K562 (cell line): ENCODE measurements at regions not wholly inside any gene's neighbourhood (a gene's known extent, or its start where the extent isn't known, plus 50 kb on each side); places are given as distances from the start of the nearest gene placed in this dataset.

Source experiments
- CTCF ChIP-seq, 3 experiments: IDR thresholded peaks in 2 of 3; conservative IDR thresholded peaks in 1 of 3; 2 replicates each; pipeline ENCODE4 v1.5.1; 2011 to 2012; ENCODE audit warnings: low read length in 3 of 3, mild to moderate bottlenecking in 3 of 3, control low read depth in 2 of 3, improper control_type of control experiment in 1 of 3, inconsistent platforms in 1 of 3, low read depth in 1 of 3, mixed read lengths in 1 of 3, moderate library complexity in 1 of 3; ENCODE audit not compliant: insufficient read depth in 2 of 3
- ELF1 ChIP-seq: fragments of 200-800 bp; sonication (Bioruptor generic); IDR thresholded peaks from 2 replicates; pipeline ENCODE4 v1.6.1; 2016; ENCODE audit warnings: missing genetic modification characterization, missing compliant biosample characterization
- HNRNPLL ChIP-seq: fragments of 200-400 bp; formaldehyde crosslinking; IDR thresholded peaks from 2 replicates; pipeline ENCODE4 v1.6.1; 2017; ENCODE audit warnings: low read length, low read depth, mild to moderate bottlenecking; ENCODE audit not compliant: poor library complexity, severe bottlenecking
- POLR2AphosphoS2 ChIP-seq: IDR thresholded peaks from 2 replicates; pipeline ENCODE4 v1.6.1; 2012; ENCODE audit warnings: low read length, improper control_type of control experiment
- RFX5 ChIP-seq: IDR thresholded peaks from 2 replicates; pipeline ENCODE4 v1.6.1; 2011; ENCODE audit warnings: low read depth, mild to moderate bottlenecking, improper control_type of control experiment, low read length
- TCF7L2 ChIP-seq: fragments of 150-350 bp; IDR thresholded peaks from 2 replicates; pipeline ENCODE4 v1.6.1; 2016; ENCODE audit warnings: low read depth, mild to moderate bottlenecking, low read length, moderate library complexity
- ZNF239 ChIP-seq: fragments of 250-450 bp; sonication (Bioruptor Pico); IDR thresholded peaks from 2 replicates; pipeline ENCODE4 v1.4.0; 2020; ENCODE audit warnings: mild to moderate bottlenecking
- ZNF639 ChIP-seq, 2 experiments: fragments of 200-800 bp in 1 of 2; sonication (Bioruptor generic) in 1 of 2; sonication (generic) in 1 of 2; formaldehyde crosslinking in 1 of 2; IDR thresholded peaks in 1 of 2; conservative IDR thresholded peaks in 1 of 2; 2 replicates each; pipeline versions ENCODE4 v1.5.0 to v1.6.1; 2016 to 2020; ENCODE audit warnings: missing compliant biosample characterization in 1 of 2, missing genetic modification characterization in 1 of 2, missing genetic modification reagents in 1 of 2
- TF ChIP-seq, protein P1 (sequence below): sonication (generic); formaldehyde crosslinking; IDR thresholded peaks from 2 replicates; pipeline ENCODE4 v1.8.1; 2022; ENCODE audit warnings: missing genetic modification reagents

- no peak for TF ChIP-seq TCF7L2
- no peak for TF ChIP-seq ELF1 (tag)
- no peak for TF ChIP-seq HNRNPLL
- TF ChIP-seq ZNF639 (CRISPR knock-in tag; conservative IDR thresholded peaks at IDR 0.05 in 1 of 2, IDR thresholded peaks at IDR 0.05 in 1 of 2), result no peak
- no peak for TF ChIP-seq CTCF (IDR thresholded peaks at IDR 0.05 in 2 of 3, conservative IDR thresholded peaks at IDR 0.05 in 1 of 3; ENCODE audit: insufficient read depth in 2 of 3, low read depth in 1 of 3, low read length in 3 of 3)
- no peak for TF ChIP-seq RFX5
- TF ChIP-seq, protein P1, sequence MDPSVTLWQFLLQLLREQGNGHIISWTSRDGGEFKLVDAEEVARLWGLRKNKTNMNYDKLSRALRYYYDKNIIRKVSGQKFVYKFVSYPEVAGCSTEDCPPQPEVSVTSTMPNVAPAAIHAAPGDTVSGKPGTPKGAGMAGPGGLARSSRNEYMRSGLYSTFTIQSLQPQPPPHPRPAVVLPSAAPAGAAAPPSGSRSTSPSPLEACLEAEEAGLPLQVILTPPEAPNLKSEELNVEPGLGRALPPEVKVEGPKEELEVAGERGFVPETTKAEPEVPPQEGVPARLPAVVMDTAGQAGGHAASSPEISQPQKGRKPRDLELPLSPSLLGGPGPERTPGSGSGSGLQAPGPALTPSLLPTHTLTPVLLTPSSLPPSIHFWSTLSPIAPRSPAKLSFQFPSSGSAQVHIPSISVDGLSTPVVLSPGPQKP, result no peak
- TF ChIP-seq ZNF239 (CRISPR knock-in tag), result no peak
- no peak for TF ChIP-seq POLR2AphosphoS2
These were observed 537.1 kb upstream of the POM121L12 start for GRCh38 chr7:52498366-52498765.
